ENCODE measurements at regions not wholly inside any gene's neighbourhood (a gene's known extent, or its start where the extent isn't known, plus 50 kb on each side); places are given as distances from the start of the nearest gene placed in this dataset.

DNA sequence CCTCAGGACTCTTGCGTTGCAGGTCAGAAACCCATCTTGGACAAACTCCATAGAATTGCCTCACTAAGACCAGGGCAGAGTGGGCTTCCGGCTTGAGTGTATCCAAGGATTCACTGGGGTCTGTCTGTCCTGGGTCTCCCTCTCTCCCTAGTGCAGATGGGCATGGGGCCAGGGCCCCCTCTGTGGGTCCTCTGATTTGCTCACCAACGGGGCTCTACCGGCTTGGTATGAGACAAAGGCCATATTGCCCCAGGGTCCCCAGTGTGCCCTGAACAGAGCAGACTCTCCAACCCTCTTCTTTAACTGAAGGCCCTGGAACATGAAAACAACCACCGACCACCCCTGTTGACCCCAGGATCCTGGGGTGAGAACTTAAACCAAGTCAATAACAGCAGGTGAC lies 68.2 kb upstream of the CHST15 start:
- Histone ChIP-seq H3K56ac (ENCODE audit: insufficient read length, low read depth, low read length) (no peak overlapping the region), H4K20me1 (ENCODE audit: control insufficient read depth, insufficient read depth, insufficient read length) (no peaks in the 10 kb centered on the region), H3K23me2 (ENCODE audit: insufficient read length, low read depth, low read length, poor library complexity, severe bottlenecking) (no peaks in the 10 kb centered on the region), H3K18ac (ENCODE audit: insufficient read length, low read depth, low read length) (no peak overlapping the region), H2BK20ac (ENCODE audit: low read depth, low read length, poor library complexity, severe bottlenecking) (no peak overlapping the region), H4K5ac (ENCODE audit: insufficient read length, low read depth, low read length) (no peak overlapping the region), H2BK5ac (ENCODE audit: insufficient read length, low read length) (no peak overlapping the region), H2BK15ac (ENCODE audit: low read depth, low read length) (no peak overlapping the region), H3K9me3 (ENCODE audit: control insufficient read depth, low read depth, low read length) (no peaks in the 10 kb centered on the region), H3T11ph (ENCODE audit: low read length) (no peak overlapping the region), H3K4me2 (ENCODE audit: insufficient read depth, insufficient read length, low read length) (no peak overlapping the region), H3K14ac (ENCODE audit: insufficient read depth, low read length) (no peak overlapping the region), H4K91ac (ENCODE audit: insufficient read length, low read depth, low read length) (no peak overlapping the region), H3K79me2 (ENCODE audit: insufficient read depth, low read length) (no peaks in the 10 kb centered on the region), H3K23ac (ENCODE audit: insufficient read length, low read depth, low read length) (no peak overlapping the region), H2AK5ac (ENCODE audit: insufficient read length, low read length) (no peak overlapping the region), H3K9ac (ENCODE audit: extremely low read depth, insufficient read length, low read length) (no peak overlapping the region), H3K79me1 (ENCODE audit: insufficient read depth, low read depth, low read length, poor library complexity, severe bottlenecking) (no peaks in the 10 kb centered on the region), H3K4me1 (ENCODE audit: insufficient read depth, low read length) (peaks cover 7% of the 10 kb centered on the region; the same call in 1 of the 2 replicates), H3K4ac (ENCODE audit: low read depth, low read length) (no peak overlapping the region), H2AFZ (ENCODE audit: low read length) (no peak overlapping the region), H3K27me3 (ENCODE audit: insufficient read depth, low read length) (no peaks in the 10 kb centered on the region), H2BK12ac (ENCODE audit: insufficient read length, low read depth, low read length) (no peak overlapping the region), H4K8ac (replicated peaks; ENCODE audit: insufficient read length, low read depth, low read length) (no peak overlapping the region), H2BK120ac (ENCODE audit: low read depth, low read length, poor library complexity, severe bottlenecking) (no peak overlapping the region), H3K27ac (ENCODE audit: insufficient read length, low read depth, low read length) (no peak overlapping the region)
- DNase-seq, result no peak
- Mint-ChIP-seq H3K4me1 (peaks cover 18% of the 10 kb centered on the region in 2 experiments), H3K36me3 (ENCODE audit: insufficient read depth in 1 of 3, low read depth in 3 of 3) (peaks cover 2 to 7% (median 6%) of the 10 kb centered on the region in 3 experiments; a peak in 6 of 7 replicates), H3K4me3 (no peak overlapping the region), H3K27ac (no peak overlapping the region; a peak in 1 of 7 replicates), H3K9me3 (peaks cover 6 to 14% of the 10 kb centered on the region in 2 experiments), H3K27me3 (ENCODE audit: low read depth) (peaks cover 20% of the 10 kb centered on the region)
- TF ChIP-seq, protein P1, sequence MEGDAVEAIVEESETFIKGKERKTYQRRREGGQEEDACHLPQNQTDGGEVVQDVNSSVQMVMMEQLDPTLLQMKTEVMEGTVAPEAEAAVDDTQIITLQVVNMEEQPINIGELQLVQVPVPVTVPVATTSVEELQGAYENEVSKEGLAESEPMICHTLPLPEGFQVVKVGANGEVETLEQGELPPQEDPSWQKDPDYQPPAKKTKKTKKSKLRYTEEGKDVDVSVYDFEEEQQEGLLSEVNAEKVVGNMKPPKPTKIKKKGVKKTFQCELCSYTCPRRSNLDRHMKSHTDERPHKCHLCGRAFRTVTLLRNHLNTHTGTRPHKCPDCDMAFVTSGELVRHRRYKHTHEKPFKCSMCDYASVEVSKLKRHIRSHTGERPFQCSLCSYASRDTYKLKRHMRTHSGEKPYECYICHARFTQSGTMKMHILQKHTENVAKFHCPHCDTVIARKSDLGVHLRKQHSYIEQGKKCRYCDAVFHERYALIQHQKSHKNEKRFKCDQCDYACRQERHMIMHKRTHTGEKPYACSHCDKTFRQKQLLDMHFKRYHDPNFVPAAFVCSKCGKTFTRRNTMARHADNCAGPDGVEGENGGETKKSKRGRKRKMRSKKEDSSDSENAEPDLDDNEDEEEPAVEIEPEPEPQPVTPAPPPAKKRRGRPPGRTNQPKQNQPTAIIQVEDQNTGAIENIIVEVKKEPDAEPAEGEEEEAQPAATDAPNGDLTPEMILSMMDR (conservative IDR thresholded peaks at IDR 0.05), result no peak
- no CpG with 5 or more reads among the region's 5 CpGs for WGBS (ENCODE audit: extremely low coverage, insufficient read length, low lambda C conversion rate)
